H1 (cell line): ENCODE measurements at regions not wholly inside any gene's neighbourhood (a gene's known extent, or its start where the extent isn't known, plus 50 kb on each side); places are given as distances from the start of the nearest gene placed in this dataset.

ENCODE experiments used
- TF ChIP-seq, protein P1 (sequence below): IDR thresholded peaks from 2 replicates; pipeline ENCODE4 v1.6.1; 2012; ENCODE audit warnings: inconsistent platforms

DNA sequence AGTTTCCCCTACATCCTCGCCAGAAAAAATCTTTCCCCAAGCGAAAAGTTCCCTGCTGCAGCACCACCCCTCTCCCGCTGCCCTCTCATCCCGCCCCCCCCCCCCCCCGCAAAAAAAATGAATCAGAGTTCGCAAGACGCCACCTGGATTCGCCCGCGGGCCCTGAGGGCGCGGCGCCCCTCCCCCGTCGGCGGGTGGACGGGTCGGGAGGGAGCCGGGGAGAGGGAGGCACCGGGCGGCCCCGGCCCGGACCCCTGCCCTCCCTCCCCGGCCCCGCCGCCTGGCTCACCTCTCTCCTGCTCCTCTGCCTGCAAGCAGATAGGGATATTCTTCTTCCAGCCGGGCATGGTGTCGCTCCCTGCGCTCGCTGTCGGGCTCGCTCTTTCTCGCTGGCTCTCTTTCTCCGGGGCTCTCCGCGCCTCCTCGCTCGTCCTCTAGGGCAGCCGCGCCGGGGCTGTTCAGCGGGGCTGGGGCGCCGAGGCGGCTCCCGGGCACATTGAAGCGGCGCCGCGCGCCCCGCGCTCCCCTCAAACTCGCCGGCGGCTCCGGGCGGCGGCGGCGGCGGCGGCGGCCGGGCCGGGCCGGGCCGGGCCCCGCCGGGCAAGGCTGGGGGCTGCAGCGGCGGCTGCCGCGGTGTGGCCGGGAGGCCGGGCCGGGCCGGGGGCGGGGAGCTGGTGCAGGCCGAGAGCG lies 200.3 kb upstream of the CAND1 start (continued):
- TF ChIP-seq, protein P1, sequence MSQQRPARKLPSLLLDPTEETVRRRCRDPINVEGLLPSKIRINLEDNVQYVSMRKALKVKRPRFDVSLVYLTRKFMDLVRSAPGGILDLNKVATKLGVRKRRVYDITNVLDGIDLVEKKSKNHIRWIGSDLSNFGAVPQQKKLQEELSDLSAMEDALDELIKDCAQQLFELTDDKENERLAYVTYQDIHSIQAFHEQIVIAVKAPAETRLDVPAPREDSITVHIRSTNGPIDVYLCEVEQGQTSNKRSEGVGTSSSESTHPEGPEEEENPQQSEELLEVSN, result no peak
- TF ChIP-seq, all 59 proteins: peak for 3
